Lower leg skin (tissue), 3 donors: ENCODE measurements at regions not wholly inside any gene's neighbourhood (a gene's known extent, or its start where the extent isn't known, plus 50 kb on each side); places are given as distances from the start of the nearest gene placed in this dataset.

Experiments used
- POLR2A ChIP-seq, 2 donors: fragments of 450-650 bp; IDR thresholded peaks; one replicate each; pipeline ENCODE4 v1.6.1; 2016 to 2017; ENCODE audit warnings: antibody characterized with exemption in 2 of 2, mild to moderate bottlenecking in 1 of 2, moderate library complexity in 1 of 2
- TF ChIP-seq, protein P1 (sequence below), 3 donors: fragments of 450-650 bp; IDR thresholded peaks; one replicate each; pipeline ENCODE4 v1.5.1; 2016; ENCODE audit warnings: antibody characterized with exemption in 3 of 3, mild to moderate bottlenecking in 3 of 3, moderate library complexity in 2 of 3

DNA sequence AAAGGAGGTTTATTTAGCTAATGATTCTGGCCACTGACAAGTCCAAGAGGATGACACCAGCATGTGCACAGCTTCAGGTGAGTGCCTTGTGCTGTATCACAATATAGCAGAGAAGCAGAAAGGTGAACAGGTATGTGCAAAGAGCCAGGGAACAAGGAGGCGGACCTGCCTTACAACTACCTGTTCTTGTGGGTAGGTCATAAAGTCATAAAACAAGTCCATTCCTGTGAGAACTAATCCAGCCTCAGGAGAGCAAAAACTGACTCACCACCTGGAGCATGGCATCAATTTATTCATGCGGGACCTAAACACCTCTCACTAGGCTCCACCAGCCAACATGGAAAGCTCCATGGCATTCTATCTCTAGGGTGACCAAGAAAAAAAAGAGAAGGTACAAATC lies 234.2 kb downstream of the ASXL3 start:
- TF ChIP-seq POLR2A (IDR thresholded peaks at IDR 0.05): no peak
- TF ChIP-seq, protein P1, sequence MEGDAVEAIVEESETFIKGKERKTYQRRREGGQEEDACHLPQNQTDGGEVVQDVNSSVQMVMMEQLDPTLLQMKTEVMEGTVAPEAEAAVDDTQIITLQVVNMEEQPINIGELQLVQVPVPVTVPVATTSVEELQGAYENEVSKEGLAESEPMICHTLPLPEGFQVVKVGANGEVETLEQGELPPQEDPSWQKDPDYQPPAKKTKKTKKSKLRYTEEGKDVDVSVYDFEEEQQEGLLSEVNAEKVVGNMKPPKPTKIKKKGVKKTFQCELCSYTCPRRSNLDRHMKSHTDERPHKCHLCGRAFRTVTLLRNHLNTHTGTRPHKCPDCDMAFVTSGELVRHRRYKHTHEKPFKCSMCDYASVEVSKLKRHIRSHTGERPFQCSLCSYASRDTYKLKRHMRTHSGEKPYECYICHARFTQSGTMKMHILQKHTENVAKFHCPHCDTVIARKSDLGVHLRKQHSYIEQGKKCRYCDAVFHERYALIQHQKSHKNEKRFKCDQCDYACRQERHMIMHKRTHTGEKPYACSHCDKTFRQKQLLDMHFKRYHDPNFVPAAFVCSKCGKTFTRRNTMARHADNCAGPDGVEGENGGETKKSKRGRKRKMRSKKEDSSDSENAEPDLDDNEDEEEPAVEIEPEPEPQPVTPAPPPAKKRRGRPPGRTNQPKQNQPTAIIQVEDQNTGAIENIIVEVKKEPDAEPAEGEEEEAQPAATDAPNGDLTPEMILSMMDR (IDR thresholded peaks at IDR 0.05): no peak
